ENCODE measurements at regions not wholly inside any gene's neighbourhood (a gene's known extent, or its start where the extent isn't known, plus 50 kb on each side); places are given as distances from the start of the nearest gene placed in this dataset.

GRCh38 chr3:106533093-106533787 is 664.4 kb upstream of the CBLB start:
- H3K4me3 ChIP-seq (ENCODE audit: low read depth in 1 of 3, low read length in 3 of 3): no peak overlapping the region
- no peaks in the 10 kb centered on the region for H3K36me3 ChIP-seq (ENCODE audit: control insufficient read depth in 4 of 4, insufficient read depth in 3 of 4, low read depth in 1 of 4, low read length in 3 of 4)
- H3K4me1 ChIP-seq (ENCODE audit: control insufficient read depth in 4 of 4, insufficient read depth in 4 of 4, low read length in 3 of 4): no peaks in the 10 kb centered on the region
- H3K9me3 ChIP-seq (ENCODE audit: control insufficient read depth in 4 of 4, low read length in 3 of 4): no peaks in the 10 kb centered on the region
- no peak for TF ChIP-seq FOXA2 (IDR thresholded peaks at IDR 0.05)
- TF ChIP-seq HNF4A (conservative IDR thresholded peaks at IDR 0.05): no peak
- no peak for TF ChIP-seq HNF4G (IDR thresholded peaks at IDR 0.05)
- no peak for TF ChIP-seq REST (IDR thresholded peaks at IDR 0.05)
- no peak for TF ChIP-seq JUND (IDR thresholded peaks at IDR 0.05)
- TF ChIP-seq YY1 (IDR thresholded peaks at IDR 0.05): no peak
- TF ChIP-seq SP1 (IDR thresholded peaks at IDR 0.05): no peak
- TF ChIP-seq MAX (IDR thresholded peaks at IDR 0.05): no peak
- TF ChIP-seq, protein P1, sequence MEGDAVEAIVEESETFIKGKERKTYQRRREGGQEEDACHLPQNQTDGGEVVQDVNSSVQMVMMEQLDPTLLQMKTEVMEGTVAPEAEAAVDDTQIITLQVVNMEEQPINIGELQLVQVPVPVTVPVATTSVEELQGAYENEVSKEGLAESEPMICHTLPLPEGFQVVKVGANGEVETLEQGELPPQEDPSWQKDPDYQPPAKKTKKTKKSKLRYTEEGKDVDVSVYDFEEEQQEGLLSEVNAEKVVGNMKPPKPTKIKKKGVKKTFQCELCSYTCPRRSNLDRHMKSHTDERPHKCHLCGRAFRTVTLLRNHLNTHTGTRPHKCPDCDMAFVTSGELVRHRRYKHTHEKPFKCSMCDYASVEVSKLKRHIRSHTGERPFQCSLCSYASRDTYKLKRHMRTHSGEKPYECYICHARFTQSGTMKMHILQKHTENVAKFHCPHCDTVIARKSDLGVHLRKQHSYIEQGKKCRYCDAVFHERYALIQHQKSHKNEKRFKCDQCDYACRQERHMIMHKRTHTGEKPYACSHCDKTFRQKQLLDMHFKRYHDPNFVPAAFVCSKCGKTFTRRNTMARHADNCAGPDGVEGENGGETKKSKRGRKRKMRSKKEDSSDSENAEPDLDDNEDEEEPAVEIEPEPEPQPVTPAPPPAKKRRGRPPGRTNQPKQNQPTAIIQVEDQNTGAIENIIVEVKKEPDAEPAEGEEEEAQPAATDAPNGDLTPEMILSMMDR (IDR thresholded peaks at IDR 0.05; ENCODE audit: low read depth, low read length, missing input control): no peak
- no peak for TF ChIP-seq FOXA1 (IDR thresholded peaks at IDR 0.05)
- TF ChIP-seq GABPA (IDR thresholded peaks at IDR 0.05 in 1 of 2, conservative IDR thresholded peaks at IDR 0.05 in 1 of 2): no peak
- no peak for TF ChIP-seq EGR1 (IDR thresholded peaks at IDR 0.05; ENCODE audit: low read depth in 2 of 2)
- TF ChIP-seq, protein P2, sequence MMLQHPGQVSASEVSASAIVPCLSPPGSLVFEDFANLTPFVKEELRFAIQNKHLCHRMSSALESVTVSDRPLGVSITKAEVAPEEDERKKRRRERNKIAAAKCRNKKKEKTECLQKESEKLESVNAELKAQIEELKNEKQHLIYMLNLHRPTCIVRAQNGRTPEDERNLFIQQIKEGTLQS (IDR thresholded peaks at IDR 0.05): no peak
- no peaks in the 10 kb centered on the region for H3K27me3 ChIP-seq (ENCODE audit: control insufficient read depth in 4 of 4, insufficient read depth in 4 of 4, low read length in 3 of 4)
- H3K9ac ChIP-seq (ENCODE audit: low read depth in 1 of 2, low read length in 2 of 2): no peak overlapping the region
- H3K27ac ChIP-seq (ENCODE audit: low read depth in 1 of 2, low read length in 2 of 2): no peak overlapping the region
- DNase-seq (ENCODE audit: low spot score): no peak
- 74% methylated on average over 5 of the region's 5 CpGs for WGBS

DNA sequence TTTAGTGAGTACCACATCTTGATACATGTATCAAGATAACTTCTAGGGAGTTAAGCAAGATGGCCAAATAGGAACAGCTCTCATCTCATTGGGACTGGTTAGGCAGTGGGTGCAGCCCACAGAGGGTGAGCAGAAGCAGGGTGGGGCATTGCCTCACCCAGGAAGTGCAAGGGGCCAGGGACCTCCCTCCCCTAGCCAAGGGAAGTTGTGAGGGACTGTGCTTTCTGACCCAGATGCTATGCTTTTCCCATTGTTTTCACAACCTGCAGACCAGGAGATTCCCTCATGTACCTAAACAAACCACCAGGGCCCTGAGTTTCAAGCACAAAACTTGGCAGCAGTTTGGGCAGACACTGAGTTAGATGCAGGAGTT is 665.0 kb upstream of the CBLB start:
- DNase-seq (ENCODE audit: low spot score): no peak
- Histone ChIP-seq H3K4me1 (ENCODE audit: control insufficient read depth in 4 of 4, insufficient read depth in 4 of 4, low read length in 3 of 4) (no peaks in the 10 kb centered on the region), H3K27ac (ENCODE audit: low read depth in 1 of 2, low read length in 2 of 2) (no peak overlapping the region)

More for the DNA sequence above, 665.0 kb upstream of the CBLB start:
- Histone ChIP-seq H3K36me3 (ENCODE audit: control insufficient read depth in 4 of 4, insufficient read depth in 3 of 4, low read depth in 1 of 4, low read length in 3 of 4) (no peaks in the 10 kb centered on the region), H3K27me3 (ENCODE audit: control insufficient read depth in 4 of 4, insufficient read depth in 4 of 4, low read length in 3 of 4) (no peaks in the 10 kb centered on the region), H3K4me3 (ENCODE audit: low read depth in 1 of 3, low read length in 3 of 3) (no peak overlapping the region), H3K9me3 (ENCODE audit: control insufficient read depth in 4 of 4, low read length in 3 of 4) (no peaks in the 10 kb centered on the region), H3K9ac (ENCODE audit: low read depth in 1 of 2, low read length in 2 of 2) (no peak overlapping the region)
- no peak for TF ChIP-seq GABPA (IDR thresholded peaks at IDR 0.05 in 1 of 2, conservative IDR thresholded peaks at IDR 0.05 in 1 of 2)
- no peak for TF ChIP-seq RXRA (IDR thresholded peaks at IDR 0.05)
- no peak for TF ChIP-seq NR2F2 (IDR thresholded peaks at IDR 0.05)

All from liver (tissue), 8 donors.